Esophagus muscularis mucosa (tissue), 4 donors: ENCODE measurements at regions not wholly inside any gene's neighbourhood (a gene's known extent, or its start where the extent isn't known, plus 50 kb on each side); places are given as distances from the start of the nearest gene placed in this dataset.

Source experiments
- DNase-seq: peaks from one replicate; pipeline ENCODE4 v3.0.0-alpha.2; 2017; ENCODE audit errors: extremely low spot score
- H3K27ac ChIP-seq, 4 donors: fragments of 200-600 bp; sonication (generic); replicated peaks in 1 of 4; 1 replicate in 3 of 4; 2 replicates in 1 of 4; pipeline ENCODE4 v1.5.1; 2016 to 2019; ENCODE audit warnings: mild to moderate bottlenecking in 1 of 4
- H3K27me3 ChIP-seq, 4 donors: fragments of 200-600 bp; sonication (generic); one replicate each; pipeline versions ENCODE4 v1.5.1 to v1.6.0; 2016 to 2019
- H3K36me3 ChIP-seq, 4 donors: fragments of 200-600 bp; sonication (generic); one replicate each; pipeline ENCODE4 v1.5.1; 2016 to 2019
- H3K4me1 ChIP-seq, 4 donors: fragments of 200-600 bp; sonication (generic); one replicate each; pipeline ENCODE4 v1.5.1; 2016 to 2019
- H3K4me3 ChIP-seq, 4 donors: fragments of 200-600 bp; sonication (generic); 1 replicate in 2 of 4; 2 replicates in 2 of 4; pipeline ENCODE4 v1.5.1; 2016 to 2019; ENCODE audit warnings: mild to moderate bottlenecking in 4 of 4, moderate library complexity in 1 of 4
- H3K9me3 ChIP-seq, 4 donors: fragments of 200-600 bp; sonication (generic); 1 replicate in 3 of 4; 2 replicates in 1 of 4; pipeline ENCODE4 v1.5.1; 2016 to 2019
- CTCF ChIP-seq, 3 experiments: fragments of 200-600 bp in 2 of 3; fragments of 450-650 bp in 1 of 3; sonication (generic) in 2 of 3; IDR thresholded peaks; one replicate each; pipeline ENCODE4 v1.5.1; 2017 to 2019; ENCODE audit warnings: antibody characterized with exemption in 3 of 3, mild to moderate bottlenecking in 2 of 3, moderate library complexity in 1 of 3
- EP300 ChIP-seq: sonication (generic); formaldehyde crosslinking; IDR thresholded peaks from one replicate; pipeline ENCODE4 v1.6.1; 2017; ENCODE audit warnings: antibody characterized with exemption
- POLR2A ChIP-seq: fragments of 450-650 bp; IDR thresholded peaks from one replicate; pipeline ENCODE4 v1.6.1; 2017; ENCODE audit warnings: antibody characterized with exemption, moderate library complexity, mild to moderate bottlenecking, low read depth
- POLR2AphosphoS5 ChIP-seq, 2 donors: sonication (generic); formaldehyde crosslinking; IDR thresholded peaks; one replicate each; pipeline ENCODE4 v1.6.1; 2017; ENCODE audit warnings: antibody characterized with exemption in 2 of 2
- WGBS: methylation state at CpG from one replicate; pipeline ENCODE4 v1.1.5; 2018; 5-methylcytosine and 5-hydroxymethylcytosine counted together
- intact Hi-C: fragments of 100-400 bp; cut with DNase I; formaldehyde crosslinking; loops from one replicate; pipeline ENCODE4 v1.15.1; 2023

DNA sequence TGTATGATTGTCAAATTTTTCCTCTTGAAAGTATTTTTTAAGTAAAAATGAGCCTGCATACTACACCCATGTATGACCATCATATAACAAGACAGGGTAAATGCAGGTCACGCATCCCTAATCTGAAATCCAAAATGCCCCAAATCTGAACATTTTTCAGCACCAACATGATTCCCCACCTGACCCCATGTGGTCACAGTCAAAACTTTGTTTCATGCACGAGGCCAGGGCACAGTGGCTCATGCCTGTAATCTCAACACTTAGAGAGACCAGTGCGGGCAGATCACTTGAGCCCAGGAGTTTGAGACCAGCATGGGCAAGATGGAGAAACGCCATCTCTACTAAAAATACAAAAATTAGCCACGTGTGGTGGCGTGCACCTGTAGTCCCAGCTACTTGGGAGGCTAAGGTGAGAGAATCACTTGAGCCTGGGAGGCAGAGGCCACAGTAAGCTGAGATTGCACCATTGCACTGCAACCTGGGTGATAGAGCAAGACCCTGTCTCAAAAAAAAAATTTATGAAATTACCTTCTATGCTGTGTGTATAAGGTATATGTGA is 63.7 kb upstream of the NPAS1 start:
- no peak for DNase-seq
- Histone ChIP-seq H3K9me3 (no peaks in the 10 kb centered on the region), H3K27me3 (no peaks in the 10 kb centered on the region), H3K36me3 (no peaks in the 10 kb centered on the region), H3K4me1 (peaks cover 38 to 52% (median 48%) of the 10 kb centered on the region in 4 donors), H3K27ac (peak overlapping the region in 1 of 4 donors; percentile 8), H3K4me3 (no peak overlapping the region)
- TF ChIP-seq EP300, result no peak
- WGBS, result 84% methylated on average over 6 of the region's 6 CpGs
- intact Hi-C loops, result no loop called here

DNA sequence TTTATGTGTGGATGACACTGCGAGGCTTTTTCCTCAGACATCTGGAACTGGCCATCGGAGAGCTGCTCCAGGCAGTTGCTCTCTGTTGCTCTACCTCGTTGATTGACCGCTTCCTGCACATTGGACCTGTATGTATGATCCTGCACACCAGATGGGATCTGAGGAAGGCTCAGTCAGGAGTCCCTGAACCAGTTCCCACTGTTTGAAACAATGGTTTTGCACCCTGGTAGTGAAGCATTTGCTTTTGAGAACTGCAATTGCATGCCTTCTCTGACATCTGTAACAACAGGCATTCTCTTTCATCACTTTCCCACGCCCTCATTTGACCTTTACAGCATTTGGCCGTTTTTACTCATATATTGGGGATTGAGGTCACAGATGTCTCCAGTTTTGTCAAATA is 61.1 kb upstream of the NPAS1 start:
- no peak overlapping the region for H3K4me3 ChIP-seq
- H3K4me1 ChIP-seq, result peaks cover 35 to 47% (median 36%) of the 10 kb centered on the region in 4 donors
- 63% methylated on average over 6 of the region's 6 CpGs for WGBS
- H3K27me3 ChIP-seq, result no peaks in the 10 kb centered on the region
- no peaks in the 10 kb centered on the region for H3K36me3 ChIP-seq
- DNase-seq, result no peak
- no peak overlapping the region for H3K27ac ChIP-seq
- no peaks in the 10 kb centered on the region for H3K9me3 ChIP-seq
- intact Hi-C loops, result no loop called here
- no peak for TF ChIP-seq EP300

- no peaks in the 10 kb centered on the region for H3K36me3 ChIP-seq
- TF ChIP-seq EP300, result no peak
- no peak for TF ChIP-seq POLR2AphosphoS5 (IDR thresholded peaks at IDR 0.05)
- no peak for TF ChIP-seq POLR2A
- no peak for TF ChIP-seq CTCF (IDR thresholded peaks at IDR 0.05)
- no peak overlapping the region for H3K27ac ChIP-seq
- DNase-seq, result no peak
- intact Hi-C loops, result no loop called here
- no peaks in the 10 kb centered on the region for H3K9me3 ChIP-seq
- no peak overlapping the region for H3K4me3 ChIP-seq
- peaks cover 22 to 44% (median 28%) of the 10 kb centered on the region in 4 donors for H3K4me1 ChIP-seq
- H3K27me3 ChIP-seq, result no peaks in the 10 kb centered on the region
- WGBS, result 97% methylated on average over 5 of the region's 5 CpGs
These were observed 59.6 kb upstream of the NPAS1 start for GRCh38 chr19:46959894-46960556.

- TF ChIP-seq POLR2AphosphoS5 (IDR thresholded peaks at IDR 0.05), result no peak
- TF ChIP-seq EP300, result no peak
- TF ChIP-seq POLR2A, result no peak
- no peak for TF ChIP-seq CTCF (IDR thresholded peaks at IDR 0.05)
- Histone ChIP-seq H3K4me3 (no peak overlapping the region), H3K9me3 (no peaks in the 10 kb centered on the region), H3K4me1 (peaks cover 18 to 36% (median 27%) of the 10 kb centered on the region in 4 donors), H3K36me3 (no peaks in the 10 kb centered on the region), H3K27ac (no peak overlapping the region), H3K27me3 (no peaks in the 10 kb centered on the region)
- DNase-seq, result no peak
- WGBS, result 78% methylated on average over 2 of the region's 2 CpGs
- intact Hi-C loops, result no loop called here
These were observed 57.5 kb upstream of the NPAS1 start for GRCh38 chr19:46962030-46962570.

DNA sequence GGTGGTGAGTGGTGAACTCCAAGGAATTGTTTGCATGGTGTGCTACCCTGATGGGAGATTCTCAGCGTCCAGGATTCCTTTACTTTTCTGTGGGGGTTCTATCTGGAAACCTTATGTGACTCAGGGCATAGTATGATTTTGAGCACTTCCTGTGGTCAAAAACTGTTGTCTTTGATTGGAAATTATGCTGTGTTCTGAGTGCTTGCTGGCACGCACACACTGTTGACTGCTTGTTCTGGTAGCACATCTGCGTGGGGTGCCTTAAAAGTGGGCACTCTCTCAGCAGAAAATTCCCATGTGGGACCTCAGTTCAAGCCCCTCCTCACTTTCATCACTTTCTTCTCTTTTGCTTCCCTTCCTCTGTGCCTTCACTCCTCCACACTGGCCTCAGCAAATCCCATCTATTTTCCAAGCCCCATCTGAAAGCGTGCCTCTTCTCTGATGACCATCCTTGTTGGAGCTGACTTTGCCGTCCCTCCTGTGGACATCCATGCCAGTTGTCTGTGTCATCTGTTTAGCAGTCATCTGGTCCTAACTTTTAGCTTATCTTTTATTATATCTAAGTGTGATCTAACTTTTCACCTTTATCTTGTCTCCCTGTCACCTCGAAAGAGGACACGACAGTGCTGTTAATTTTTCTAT is 56.4 kb upstream of the NPAS1 start:
- intact Hi-C loops, result no loop called here
- 88% methylated on average over 7 of the region's 7 CpGs for WGBS
- Histone ChIP-seq H3K9me3 (no peaks in the 10 kb centered on the region), H3K36me3 (no peaks in the 10 kb centered on the region), H3K27me3 (no peaks in the 10 kb centered on the region), H3K4me1 (peaks cover 29 to 45% (median 36%) of the 10 kb centered on the region in 4 donors), H3K4me3 (no peak overlapping the region), H3K27ac (no peak overlapping the region)
- TF ChIP-seq POLR2AphosphoS5 (IDR thresholded peaks at IDR 0.05) (no peak), POLR2A (no peak), CTCF (IDR thresholded peaks at IDR 0.05) (no peak), EP300 (no peak)
- DNase-seq, result no peak
